ENCODE measurements at regions not wholly inside any gene's neighbourhood (a gene's known extent, or its start where the extent isn't known, plus 50 kb on each side); places are given as distances from the start of the nearest gene placed in this dataset.

- TF ChIP-seq CREM (IDR thresholded peaks at IDR 0.05; ENCODE audit: low read depth) (no peak), CTCF (IDR thresholded peaks at IDR 0.05 in 2 of 3, conservative IDR thresholded peaks at IDR 0.05 in 1 of 3; ENCODE audit: insufficient read depth in 2 of 3, low read depth in 1 of 3, low read length in 3 of 3) (no peak), POLR2A (conservative IDR thresholded peaks at IDR 0.05) (no peak), REST (IDR thresholded peaks at IDR 0.05; ENCODE audit: borderline replicate concordance) (no peak), REST (CRISPR knock-in tag; IDR thresholded peaks at IDR 0.05; ENCODE audit: low read depth) (no peak), PHB2 (IDR thresholded peaks at IDR 0.05; ENCODE audit: low read depth) (no peak), SMAD2 (IDR thresholded peaks at IDR 0.05; ENCODE audit: low read depth, low read length) (no peak), BCLAF1 (IDR thresholded peaks at IDR 0.05; ENCODE audit: borderline replicate concordance in 1 of 2, control insufficient read depth in 1 of 2, low read depth in 2 of 2, low read length in 1 of 2) (no peak)
These were observed 449.0 kb upstream of the ID2 start for GRCh38 chr2:8232871-8233270.

All from K562 (cell line).